Transverse colon (tissue), 3 donors: ENCODE measurements at regions not wholly inside any gene's neighbourhood (a gene's known extent, or its start where the extent isn't known, plus 50 kb on each side); places are given as distances from the start of the nearest gene placed in this dataset.

ENCODE experiments used
- CTCF ChIP-seq, 5 experiments: fragments of 200-600 bp in 3 of 5; fragments of 450-650 bp in 2 of 5; sonication (generic) in 3 of 5; IDR thresholded peaks; 1 replicate in 2 of 5; 2 replicates in 3 of 5; pipeline ENCODE4 v1.5.1; 2016 to 2017; ENCODE audit warnings: antibody characterized with exemption in 5 of 5, inconsistent platforms in 3 of 5, mild to moderate bottlenecking in 2 of 5, moderate library complexity in 1 of 5
- POLR2A ChIP-seq: fragments of 450-650 bp; IDR thresholded peaks from one replicate; pipeline ENCODE4 v1.6.1; 2016; ENCODE audit warnings: antibody characterized with exemption, mild to moderate bottlenecking, moderate library complexity

- TF ChIP-seq CTCF (IDR thresholded peaks at IDR 0.05) (no peak), POLR2A (no peak)
These were observed 174.2 kb upstream of the MPPED2 start for GRCh38 chr11:30760345-30760744.
